ENCODE measurements at regions not wholly inside any gene's neighbourhood (a gene's known extent, or its start where the extent isn't known, plus 50 kb on each side); places are given as distances from the start of the nearest gene placed in this dataset.
"Not testable (repeated sequence)": the region's sequence is repeated elsewhere in the genome, so short reads cannot be mapped to it uniquely, and the experiment has no call there.

GRCh38 chr9:75456698-75457097 is 368.4 kb downstream of the OSTF1 start:
- intact Hi-C loops (cut with micrococcal nuclease): no loop called here

- intact Hi-C loops (cut with micrococcal nuclease): no loop called here
These were observed 369.2 kb downstream of the OSTF1 start for GRCh38 chr9:75457474-75458011.

- intact Hi-C loops (cut with micrococcal nuclease): not testable (repeated sequence)
These were observed 371.0 kb downstream of the OSTF1 start for GRCh38 chr9:75459311-75459710.

GRCh38 chr9:75461183-75461582 is 372.9 kb downstream of the OSTF1 start:
- intact Hi-C loops (cut with micrococcal nuclease): no loop called here

GRCh38 chr9:75462866-75463265 is 374.6 kb downstream of the OSTF1 start:
- intact Hi-C loops (cut with micrococcal nuclease): no loop called here

GRCh38 chr9:75463871-75464270 is 375.6 kb downstream of the OSTF1 start:
- intact Hi-C loops (cut with micrococcal nuclease): no loop called here

- intact Hi-C loops (cut with micrococcal nuclease): no loop called here
These were observed 376.4 kb downstream of the OSTF1 start for GRCh38 chr9:75464726-75465125.

GRCh38 chr9:75467142-75467541 is 378.8 kb downstream of the OSTF1 start:
- intact Hi-C loops (cut with micrococcal nuclease): no loop called here

GRCh38 chr9:75471549-75472114 is 383.3 kb downstream of the OSTF1 start:
- intact Hi-C loops (cut with micrococcal nuclease): no loop called here

GRCh38 chr9:75482566-75482965 is 394.3 kb downstream of the OSTF1 start:
- intact Hi-C loops (cut with micrococcal nuclease): no loop called here

GRCh38 chr9:75483636-75484035 is 395.3 kb downstream of the OSTF1 start:
- intact Hi-C loops (cut with micrococcal nuclease): no loop called here

GRCh38 chr9:75487856-75488718 is 399.8 kb downstream of the OSTF1 start:
- intact Hi-C loops (cut with micrococcal nuclease): no loop called here

- intact Hi-C loops (cut with micrococcal nuclease): no loop called here
These were observed 400.4 kb downstream of the OSTF1 start for GRCh38 chr9:75488719-75489110.

- intact Hi-C loops (cut with micrococcal nuclease): loop anchor here (10.0 kb wide), 1 partner anchor 814 kb away; no protein-coding TSS in a partner anchor
These were observed 400.1 kb upstream of the PCSK5 start for GRCh38 chr9:75490326-75490725.

- intact Hi-C loops (cut with micrococcal nuclease): loop anchor here (10.0 kb wide), 1 partner anchor 813 kb away; no protein-coding TSS in a partner anchor
These were observed 398.9 kb upstream of the PCSK5 start for GRCh38 chr9:75491533-75491932.

GRCh38 chr9:75499812-75500211 is 390.7 kb upstream of the PCSK5 start:
- intact Hi-C loops (cut with micrococcal nuclease): loop anchor here (10.0 kb wide), 1 partner anchor 805 kb away; no protein-coding TSS in a partner anchor

- intact Hi-C loops (cut with micrococcal nuclease): no loop called here
These were observed 390.0 kb upstream of the PCSK5 start for GRCh38 chr9:75500479-75500878.

- intact Hi-C loops (cut with micrococcal nuclease): loop anchor here (1.0 kb wide), 1 partner anchor 44 kb away; no protein-coding TSS in a partner anchor
These were observed 389.5 kb upstream of the PCSK5 start for GRCh38 chr9:75500940-75501339.

- intact Hi-C loops (cut with micrococcal nuclease): no loop called here
These were observed 385.8 kb upstream of the PCSK5 start for GRCh38 chr9:75504721-75505120.

- intact Hi-C loops (cut with micrococcal nuclease): no loop called here
These were observed 384.8 kb upstream of the PCSK5 start for GRCh38 chr9:75505654-75506053.

GRCh38 chr9:75529463-75529862 is 361.0 kb upstream of the PCSK5 start:
- intact Hi-C loops (cut with micrococcal nuclease): no loop called here

GRCh38 chr9:75531588-75531987 is 358.9 kb upstream of the PCSK5 start:
- intact Hi-C loops (cut with micrococcal nuclease): no loop called here

Measured in T-helper 1 cell treated with Interleukin-12 subunit alpha and Interleukin-12 subunit beta and Interleukin-4 antibody, amounts not matched to agents 30 ng/mL and 1 ng/mL, for 36 hours (primary cell).